DOHH2 (cell line): ENCODE measurements at regions not wholly inside any gene's neighbourhood (a gene's known extent, or its start where the extent isn't known, plus 50 kb on each side); places are given as distances from the start of the nearest gene placed in this dataset.

Experiments
- H3F3A ChIP-seq: fragments of 200-600 bp; sonication (generic), shearing (Covaris generic); 2 replicates; pipeline ENCODE4 v1.6.0; 2016; ENCODE audit warnings: antibody characterized with exemption, mild to moderate bottlenecking; ENCODE audit not compliant: control insufficient read depth, insufficient read depth
- H3K27ac ChIP-seq: fragments of 200-600 bp; sonication (generic); 2 replicates; pipeline ENCODE4 v1.5.1; 2014; ENCODE audit warnings: low read depth, mild to moderate bottlenecking, low read length, moderate library complexity
- H3K27me3 ChIP-seq: fragments of 200-600 bp; sonication (generic); 2 replicates; pipeline ENCODE4 v1.6.1; 2014; ENCODE audit warnings: mild to moderate bottlenecking, low read length, mixed read lengths; ENCODE audit not compliant: control insufficient read depth
- H3K36me3 ChIP-seq: fragments of 200-600 bp; sonication (generic); 2 replicates; pipeline ENCODE4 v1.6.1; 2014; ENCODE audit warnings: mild to moderate bottlenecking, low read length, moderate library complexity, mixed read lengths; ENCODE audit not compliant: control insufficient read depth
- H3K4me1 ChIP-seq: fragments of 200-600 bp; sonication (generic); 2 replicates; pipeline ENCODE4 v1.6.1; 2014; ENCODE audit warnings: mild to moderate bottlenecking, low read length, mixed read lengths; ENCODE audit not compliant: control insufficient read depth
- H3K4me2 ChIP-seq: fragments of 200-600 bp; sonication (generic); 2 replicates; pipeline ENCODE4 v1.6.0; 2014; ENCODE audit warnings: mild to moderate bottlenecking, low read length, moderate library complexity
- H3K4me3 ChIP-seq: fragments of 200-600 bp; sonication (generic); 2 replicates; pipeline ENCODE4 v1.5.1; 2014; ENCODE audit warnings: mild to moderate bottlenecking, low read length, mixed read lengths
- H3K79me2 ChIP-seq: fragments of 200-600 bp; sonication (generic); 2 replicates; pipeline ENCODE4 v1.6.1; 2014; ENCODE audit warnings: mild to moderate bottlenecking, low read length, mixed read lengths; ENCODE audit not compliant: control insufficient read depth
- H3K9me2 ChIP-seq: fragments of 200-600 bp; sonication (generic); replicated peaks from 2 replicates; pipeline ENCODE4 v1.6.1; 2014; ENCODE audit warnings: mild to moderate bottlenecking, low read length, mixed read lengths; ENCODE audit not compliant: control insufficient read depth
- H3K9me3 ChIP-seq: fragments of 200-600 bp; sonication (generic); 2 replicates; pipeline ENCODE4 v1.6.1; 2014; ENCODE audit warnings: antibody characterized with exemption, low read length, mixed read lengths; ENCODE audit not compliant: control insufficient read depth, insufficient read depth
- H4K20me1 ChIP-seq: fragments of 200-600 bp; sonication (generic); 2 replicates; pipeline ENCODE4 v1.6.0; 2014; ENCODE audit warnings: low read depth, mild to moderate bottlenecking, antibody characterized with exemption, low read length, moderate library complexity; ENCODE audit not compliant: control insufficient read depth, insufficient read depth
- CTCF ChIP-seq: fragments of 200-600 bp; sonication (generic); IDR thresholded peaks from one replicate; pipeline ENCODE4 v1.5.1; 2014; ENCODE audit warnings: antibody characterized with exemption, mild to moderate bottlenecking, low read depth, low read length; ENCODE audit not compliant: poor library complexity, severe bottlenecking
- EZH2phosphoT487 ChIP-seq: fragments of 200-600 bp; sonication (generic); IDR thresholded peaks from 2 replicates; pipeline ENCODE4 v1.6.1; 2017; ENCODE audit warnings: borderline replicate concordance, mild to moderate bottlenecking, antibody characterized with exemption, low read length, moderate library complexity, mixed read lengths

DNA sequence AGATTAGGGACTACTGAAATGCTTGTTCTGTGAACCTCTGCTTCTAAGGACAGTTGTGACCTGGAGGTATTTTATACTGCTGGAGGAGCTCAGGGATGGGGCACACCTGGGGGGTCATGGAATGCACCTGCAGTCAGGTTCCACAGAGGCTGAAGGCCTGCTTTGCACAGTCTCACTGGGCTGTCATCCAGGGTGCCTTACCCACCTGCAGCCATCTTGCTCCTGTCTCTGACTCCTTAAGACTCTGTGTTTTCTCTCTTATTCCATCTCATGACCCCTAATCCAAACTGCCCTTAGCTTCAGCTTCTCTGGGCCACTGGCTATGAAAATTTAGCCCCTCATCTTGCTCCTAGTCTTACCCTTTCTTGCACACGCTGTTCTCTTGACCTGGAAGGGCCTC is 127.0 kb upstream of the SNX19 start:
- Histone ChIP-seq H3K27ac (no peak overlapping the region), H4K20me1 (no peaks in the 10 kb centered on the region), H3K4me2 (no peak overlapping the region), H3K79me2 (no peaks in the 10 kb centered on the region), H3K9me2 (no peaks in the 10 kb centered on the region), H3K36me3 (no peaks in the 10 kb centered on the region), H3K9me3 (no peaks in the 10 kb centered on the region), H3K4me1 (no peaks in the 10 kb centered on the region), H3F3A (no peaks in the 10 kb centered on the region), H3K27me3 (no peaks in the 10 kb centered on the region), H3K4me3 (no peak overlapping the region)
- TF ChIP-seq EZH2phosphoT487, result no peak
- no peak for TF ChIP-seq CTCF

DNA sequence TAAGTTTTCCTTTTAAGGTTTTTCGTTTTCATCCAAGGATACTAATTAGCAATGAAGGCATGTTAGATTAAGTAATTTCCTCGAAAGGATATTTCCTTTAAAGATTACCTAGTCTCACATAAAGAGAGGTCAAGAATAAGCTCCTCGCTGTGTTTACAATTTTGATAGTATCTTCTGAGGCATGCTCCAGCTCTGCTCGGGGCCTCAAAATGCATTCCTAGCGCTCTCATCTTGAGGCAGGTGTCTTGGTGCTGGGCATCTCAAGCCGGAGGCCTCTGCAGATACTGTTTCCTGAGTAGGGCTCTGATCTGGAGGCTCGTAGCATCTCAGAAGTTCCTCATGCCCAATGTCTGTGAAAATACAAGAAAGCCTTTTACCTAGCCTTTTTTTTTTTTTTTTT is 128.6 kb upstream of the SNX19 start:
- H3K4me2 ChIP-seq, result no peak overlapping the region
- TF ChIP-seq EZH2phosphoT487 (no peak), CTCF (no peak)
- no peaks in the 10 kb centered on the region for H3K79me2 ChIP-seq

DNA sequence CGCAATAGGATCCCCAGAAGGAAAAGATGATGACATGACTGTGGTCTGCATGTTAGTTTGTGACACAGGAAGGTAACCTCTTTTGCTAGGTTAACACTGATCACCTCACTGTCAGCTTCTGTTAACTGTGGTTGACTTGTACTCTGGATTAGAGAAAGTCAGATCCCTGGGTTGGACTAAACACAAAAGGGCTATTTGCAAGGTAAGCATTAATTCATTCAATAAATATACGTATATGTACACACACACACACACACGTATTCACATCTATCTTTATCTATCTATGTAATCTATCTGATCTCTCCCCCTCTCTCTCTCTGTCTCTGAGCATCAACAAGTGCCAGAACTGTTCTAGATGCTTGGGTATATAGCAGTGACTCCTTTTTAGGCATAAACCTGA is 136.1 kb upstream of the SNX19 start:
- TF ChIP-seq CTCF (no peak), EZH2phosphoT487 (no peak)
- Histone ChIP-seq H3F3A (no peaks in the 10 kb centered on the region), H3K27me3 (peaks cover 3% of the 10 kb centered on the region; the same call in 1 of the 2 replicates), H3K9me2 (no peaks in the 10 kb centered on the region), H3K36me3 (no peaks in the 10 kb centered on the region), H4K20me1 (no peaks in the 10 kb centered on the region), H3K4me2 (no peak overlapping the region), H3K27ac (no peak overlapping the region), H3K4me1 (no peaks in the 10 kb centered on the region), H3K4me3 (no peak overlapping the region), H3K79me2 (no peaks in the 10 kb centered on the region), H3K9me3 (no peaks in the 10 kb centered on the region)

More for the DNA sequence above, 128.6 kb upstream of the SNX19 start:
- Histone ChIP-seq H3K36me3 (no peaks in the 10 kb centered on the region), H3K9me3 (no peaks in the 10 kb centered on the region), H3F3A (no peaks in the 10 kb centered on the region), H3K4me1 (no peaks in the 10 kb centered on the region), H3K27me3 (no peaks in the 10 kb centered on the region), H3K4me3 (no peak overlapping the region), H3K27ac (no peak overlapping the region), H3K9me2 (no peaks in the 10 kb centered on the region), H4K20me1 (no peaks in the 10 kb centered on the region)

DNA sequence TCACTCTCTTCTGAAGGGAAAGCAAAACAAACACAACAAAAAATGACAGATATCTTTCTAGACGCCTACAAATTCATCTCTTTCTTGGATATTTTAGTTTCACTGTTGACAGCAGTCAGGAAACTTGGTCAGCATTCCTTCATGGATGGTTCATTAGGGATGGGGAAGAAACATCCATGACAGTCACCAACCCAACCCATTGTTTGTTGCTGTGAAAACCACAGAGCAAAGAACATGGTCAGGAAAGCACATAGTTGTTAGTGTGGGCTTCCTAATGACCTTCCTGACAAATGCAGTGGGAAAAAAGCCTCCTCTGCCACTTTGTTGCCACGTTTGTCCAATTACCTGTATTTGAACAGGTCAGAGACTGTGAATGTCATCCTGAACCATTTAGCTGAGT is 139.8 kb upstream of the SNX19 start:
- H3K9me2 ChIP-seq, result no peaks in the 10 kb centered on the region
- TF ChIP-seq CTCF (no peak), EZH2phosphoT487 (no peak)
- H3K4me1 ChIP-seq, result no peaks in the 10 kb centered on the region
- no peak overlapping the region for H3K4me3 ChIP-seq
- H3K9me3 ChIP-seq, result no peaks in the 10 kb centered on the region
- H3K27ac ChIP-seq, result no peak overlapping the region
- no peak overlapping the region for H3K4me2 ChIP-seq
- H3K79me2 ChIP-seq, result no peaks in the 10 kb centered on the region
- H3K27me3 ChIP-seq, result peaks cover 3% of the 10 kb centered on the region; the same call in 1 of the 2 replicates
- no peaks in the 10 kb centered on the region for H3K36me3 ChIP-seq
- no peaks in the 10 kb centered on the region for H4K20me1 ChIP-seq
- H3F3A ChIP-seq, result no peaks in the 10 kb centered on the region
